Smooth muscle cell (in vitro differentiated cells): ENCODE measurements at regions not wholly inside any gene's neighbourhood (a gene's known extent, or its start where the extent isn't known, plus 50 kb on each side); places are given as distances from the start of the nearest gene placed in this dataset.

Source experiments
- DNase-seq: peaks from one replicate; lab custom pipeline; 2025; ENCODE audit not compliant: unreplicated experiment; lab: John Stamatoyannopoulos, UW
- H2AFZ ChIP-seq: fragments of 200-600 bp; sonication (generic); 2 replicates; pipeline ENCODE4 v1.6.0; 2016; ENCODE audit warnings: antibody characterized with exemption, low read depth, mild to moderate bottlenecking
- H3F3A ChIP-seq: fragments of 200-600 bp; sonication (generic); 2 replicates; pipeline ENCODE4 v1.6.0; 2017; ENCODE audit warnings: antibody characterized with exemption, low read depth
- H3K27ac ChIP-seq: fragments of 200-600 bp; sonication (generic); 2 replicates; pipeline ENCODE4 v1.5.1; 2016; ENCODE audit warnings: low read depth, mild to moderate bottlenecking
- H3K27me3 ChIP-seq: fragments of 200-600 bp; sonication (generic); 2 replicates; pipeline ENCODE4 v1.6.1; 2016; ENCODE audit warnings: low read depth, mild to moderate bottlenecking
- H3K36me3 ChIP-seq: fragments of 200-600 bp; sonication (generic); 2 replicates; pipeline ENCODE4 v1.5.1; 2016; ENCODE audit warnings: low read depth
- H3K4me1 ChIP-seq: fragments of 200-600 bp; sonication (generic); 2 replicates; pipeline ENCODE4 v1.5.1; 2016; ENCODE audit warnings: low read depth
- H3K4me2 ChIP-seq: fragments of 200-600 bp; sonication (generic); 2 replicates; pipeline ENCODE4 v1.6.0; 2016; ENCODE audit warnings: mild to moderate bottlenecking
- H3K4me3 ChIP-seq: fragments of 200-600 bp; sonication (generic); 2 replicates; pipeline ENCODE4 v1.5.1; 2016; ENCODE audit warnings: mild to moderate bottlenecking
- H3K79me2 ChIP-seq: fragments of 200-600 bp; sonication (generic); 2 replicates; pipeline ENCODE4 v1.6.0; 2016; ENCODE audit warnings: low read depth, mild to moderate bottlenecking
- H3K9ac ChIP-seq: fragments of 200-600 bp; sonication (generic); 2 replicates; pipeline ENCODE4 v1.6.0; 2016; ENCODE audit warnings: low read depth
- H3K9me3 ChIP-seq: fragments of 200-600 bp; sonication (generic); replicated peaks from 2 replicates; pipeline ENCODE4 v1.5.1; 2016; ENCODE audit warnings: low read depth
- H4K20me1 ChIP-seq: fragments of 200-600 bp; sonication (generic); 2 replicates; pipeline ENCODE4 v1.6.0; 2016; ENCODE audit warnings: low read depth
- WGBS: methylation state at CpG from one replicate; pipeline ENCODE4 v1.1.7; 2016; ENCODE audit warnings: low lambda C conversion rate; 5-methylcytosine and 5-hydroxymethylcytosine counted together
- TF ChIP-seq, protein P1 (sequence below): fragments of 200-600 bp; sonication (generic); IDR thresholded peaks from 2 replicates; pipeline ENCODE4 v1.5.1; 2017; ENCODE audit warnings: borderline replicate concordance, mild to moderate bottlenecking, antibody characterized with exemption; ENCODE audit not compliant: insufficient read depth, poor library complexity, severe bottlenecking

DNA sequence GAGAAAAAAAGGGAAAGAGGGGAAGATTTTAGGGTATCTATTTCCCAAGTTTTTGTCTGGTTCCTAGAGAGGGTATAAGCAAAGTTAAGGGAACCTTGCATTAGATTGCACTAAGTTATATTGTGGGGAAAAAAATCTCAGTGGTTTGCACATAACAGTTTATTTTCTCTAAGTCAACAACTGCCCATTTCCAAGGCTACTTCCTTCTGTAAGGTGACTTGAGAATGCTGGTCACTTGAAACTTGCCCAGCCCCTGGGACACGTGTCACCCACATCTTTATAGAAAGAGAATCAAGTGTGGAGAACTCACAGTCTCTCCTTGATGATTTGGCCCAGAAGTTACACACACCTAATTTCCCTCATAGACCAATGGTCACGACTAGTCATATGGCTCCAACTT, 488.6 kb upstream of the PODXL start:
- no peak overlapping the region for H3K4me2 ChIP-seq
- H2AFZ ChIP-seq, result no peak overlapping the region
- H3K4me3 ChIP-seq, result no peak overlapping the region
- H3K9me3 ChIP-seq, result no peaks in the 10 kb centered on the region
- H3K27ac ChIP-seq, result no peak overlapping the region
- peaks cover 3% of the 10 kb centered on the region for H3K27me3 ChIP-seq
- 83% methylated on average over 2 of the region's 2 CpGs for WGBS
- no peaks in the 10 kb centered on the region for H3F3A ChIP-seq
- no peak for DNase-seq
- H3K9ac ChIP-seq, result no peak overlapping the region
- H4K20me1 ChIP-seq, result no peaks in the 10 kb centered on the region
- H3K79me2 ChIP-seq, result no peaks in the 10 kb centered on the region
- no peaks in the 10 kb centered on the region for H3K36me3 ChIP-seq
- TF ChIP-seq, protein P1, sequence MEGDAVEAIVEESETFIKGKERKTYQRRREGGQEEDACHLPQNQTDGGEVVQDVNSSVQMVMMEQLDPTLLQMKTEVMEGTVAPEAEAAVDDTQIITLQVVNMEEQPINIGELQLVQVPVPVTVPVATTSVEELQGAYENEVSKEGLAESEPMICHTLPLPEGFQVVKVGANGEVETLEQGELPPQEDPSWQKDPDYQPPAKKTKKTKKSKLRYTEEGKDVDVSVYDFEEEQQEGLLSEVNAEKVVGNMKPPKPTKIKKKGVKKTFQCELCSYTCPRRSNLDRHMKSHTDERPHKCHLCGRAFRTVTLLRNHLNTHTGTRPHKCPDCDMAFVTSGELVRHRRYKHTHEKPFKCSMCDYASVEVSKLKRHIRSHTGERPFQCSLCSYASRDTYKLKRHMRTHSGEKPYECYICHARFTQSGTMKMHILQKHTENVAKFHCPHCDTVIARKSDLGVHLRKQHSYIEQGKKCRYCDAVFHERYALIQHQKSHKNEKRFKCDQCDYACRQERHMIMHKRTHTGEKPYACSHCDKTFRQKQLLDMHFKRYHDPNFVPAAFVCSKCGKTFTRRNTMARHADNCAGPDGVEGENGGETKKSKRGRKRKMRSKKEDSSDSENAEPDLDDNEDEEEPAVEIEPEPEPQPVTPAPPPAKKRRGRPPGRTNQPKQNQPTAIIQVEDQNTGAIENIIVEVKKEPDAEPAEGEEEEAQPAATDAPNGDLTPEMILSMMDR, result no peak
- H3K4me1 ChIP-seq, result no peaks in the 10 kb centered on the region

DNA sequence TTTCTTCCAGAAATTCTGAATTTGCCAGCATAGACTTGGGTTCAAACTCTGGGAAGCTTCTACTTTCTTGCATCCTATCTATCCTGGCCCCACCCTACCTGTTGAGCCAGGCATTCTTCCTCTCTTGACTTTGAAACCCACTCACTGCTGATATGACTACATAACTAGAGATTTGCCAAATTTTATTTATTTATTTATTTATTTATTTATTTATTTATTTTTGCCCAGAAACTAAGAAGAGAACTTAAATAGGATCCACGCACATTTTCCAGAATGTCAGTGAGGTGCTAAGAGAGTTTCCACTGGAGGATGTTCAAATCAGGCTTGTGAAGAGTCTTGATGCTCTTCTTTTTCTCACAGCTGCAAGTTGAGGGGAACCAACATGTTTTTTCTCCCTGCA, 487.8 kb upstream of the PODXL start:
- no peak overlapping the region for H3K27ac ChIP-seq
- TF ChIP-seq, protein P1, result no peak
- H3F3A ChIP-seq, result no peaks in the 10 kb centered on the region
- H3K9ac ChIP-seq, result no peak overlapping the region
- H3K36me3 ChIP-seq, result no peaks in the 10 kb centered on the region
- no peak for DNase-seq
- no peaks in the 10 kb centered on the region for H3K9me3 ChIP-seq
- no peaks in the 10 kb centered on the region for H4K20me1 ChIP-seq
- H3K4me2 ChIP-seq, result no peak overlapping the region
- H3K4me1 ChIP-seq, result no peaks in the 10 kb centered on the region
- peaks cover 3% of the 10 kb centered on the region for H3K27me3 ChIP-seq
- no peaks in the 10 kb centered on the region for H3K79me2 ChIP-seq
- 85% methylated on average over 1 of the region's 1 CpG for WGBS
- no peak overlapping the region for H3K4me3 ChIP-seq
- H2AFZ ChIP-seq, result no peak overlapping the region

DNA sequence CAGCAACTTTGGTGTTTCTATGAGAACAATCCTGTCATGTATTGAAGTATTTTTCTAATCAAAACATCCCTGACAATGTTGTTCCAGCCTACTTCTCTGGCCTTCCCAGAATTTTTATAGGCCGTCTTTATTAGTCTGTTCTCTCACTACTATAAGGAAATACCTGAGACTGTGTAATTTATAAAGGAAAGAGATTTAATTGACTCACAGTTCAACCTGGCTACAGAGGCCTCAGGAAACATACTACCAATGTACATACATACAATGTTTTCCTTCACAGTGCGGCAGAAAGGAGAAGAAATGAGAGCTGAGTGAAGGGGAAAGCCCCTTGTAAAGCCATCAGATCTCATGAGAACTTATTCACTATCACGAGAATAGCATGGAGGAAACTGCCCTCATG, 484.7 kb upstream of the PODXL start:
- TF ChIP-seq, protein P1, result no peak
- Histone ChIP-seq H3K9me3 (no peaks in the 10 kb centered on the region), H3K36me3 (no peaks in the 10 kb centered on the region), H3K4me2 (no peak overlapping the region), H3F3A (no peaks in the 10 kb centered on the region), H3K4me1 (peaks cover 3% of the 10 kb centered on the region), H3K4me3 (no peak overlapping the region), H3K27ac (no peak overlapping the region), H4K20me1 (no peaks in the 10 kb centered on the region), H2AFZ (no peak overlapping the region), H3K9ac (no peak overlapping the region), H3K79me2 (no peaks in the 10 kb centered on the region), H3K27me3 (no peaks in the 10 kb centered on the region)
- DNase-seq, result no peak
- 91% methylated on average over 3 of the region's 3 CpGs for WGBS

DNA sequence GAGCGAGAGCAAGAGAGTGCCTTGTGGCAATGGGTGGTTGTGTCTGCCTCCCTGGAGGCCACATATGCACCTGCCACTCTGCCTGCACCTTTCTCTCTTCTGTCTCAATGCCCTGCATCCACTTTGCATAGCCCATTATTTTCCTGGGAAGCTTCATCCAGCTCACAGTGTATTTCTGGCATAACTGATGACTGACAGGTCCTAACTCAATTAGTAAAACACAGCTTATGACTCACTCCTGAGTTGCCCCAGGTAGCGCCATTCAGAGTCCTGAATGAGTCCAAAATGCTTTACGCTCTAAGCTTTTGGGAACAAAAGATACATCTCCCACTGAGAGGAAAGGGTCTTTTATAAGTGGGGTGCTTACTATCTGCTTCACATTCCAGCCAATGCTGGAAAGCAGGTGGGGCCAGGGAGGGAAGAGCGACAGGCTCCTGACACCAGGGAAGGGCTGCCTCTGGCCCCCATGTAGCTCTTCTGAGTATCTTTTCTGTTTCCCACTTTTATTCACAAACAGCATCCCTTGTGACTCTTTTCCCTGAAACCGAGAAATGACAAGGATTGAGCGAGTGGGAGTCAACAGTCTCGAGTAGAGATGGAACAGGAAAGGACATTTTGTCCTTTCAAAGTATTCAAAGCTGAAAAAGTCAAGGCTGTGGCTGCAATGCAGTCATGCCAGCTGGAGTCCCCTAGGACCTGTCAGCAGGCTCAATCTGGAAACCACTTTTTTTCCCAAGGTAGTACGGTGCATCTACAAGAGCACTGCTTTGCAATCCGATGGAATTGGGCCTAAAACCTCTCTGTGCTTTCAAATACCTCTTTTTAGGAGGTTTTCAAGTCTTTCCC, 479.3 kb upstream of the PODXL start:
- 82% methylated on average over 9 of the region's 9 CpGs for WGBS
- Histone ChIP-seq H3K27ac (no peak overlapping the region), H3K27me3 (no peaks in the 10 kb centered on the region), H3K9ac (no peak overlapping the region), H3F3A (no peaks in the 10 kb centered on the region), H4K20me1 (no peaks in the 10 kb centered on the region), H3K9me3 (no peaks in the 10 kb centered on the region), H3K4me2 (no peak overlapping the region), H3K36me3 (no peaks in the 10 kb centered on the region), H2AFZ (no peak overlapping the region), H3K4me1 (peaks cover 12% of the 10 kb centered on the region), H3K4me3 (no peak overlapping the region), H3K79me2 (no peaks in the 10 kb centered on the region)
- TF ChIP-seq, protein P1, result no peak
- DNase-seq, result no peak
